ENCODE measurements at regions not wholly inside any gene's neighbourhood (a gene's known extent, or its start where the extent isn't known, plus 50 kb on each side); places are given as distances from the start of the nearest gene placed in this dataset.
A peak's percentile ranks its signal among the peaks of the same experiment; 100 is the strongest.

GRCh38 chr11:134753771-134754520 is 341.9 kb upstream of the B3GAT1 start:
- no peaks in the 10 kb centered on the region for H3K4me1 ChIP-seq (replicated peaks in 1 of 2)
- H3K27ac ChIP-seq = no peak overlapping the region
- no peak overlapping the region for H3K4me3 ChIP-seq
- 60 to 83% (median 69%) methylated on average over 10 to 16 of the region's 16 CpGs for WGBS, 4 donors
- no peaks in the 10 kb centered on the region for H3K36me3 ChIP-seq (replicated peaks in 1 of 2)
- TF ChIP-seq POLR2A (IDR thresholded peaks at IDR 0.05) = no peak
- TF ChIP-seq CTCF (IDR thresholded peaks at IDR 0.05) = no peak
- H3K27me3 ChIP-seq = no peaks in the 10 kb centered on the region
- H3K9me3 ChIP-seq (replicated peaks in 1 of 3) = no peaks in the 10 kb centered on the region
- intact Hi-C loops (cut with DNase I) = no loop called here
- peak in 1 of 7 donors; percentile 5 for DNase-seq

- intact Hi-C loops (cut with DNase I) = no loop called here
- no peaks in the 10 kb centered on the region for H3K4me1 ChIP-seq (replicated peaks in 1 of 2)
- no peaks in the 10 kb centered on the region for H3K9me3 ChIP-seq (replicated peaks in 1 of 3)
- DNase-seq = peak in 1 of 7 donors; percentile 8
- no peaks in the 10 kb centered on the region for H3K27me3 ChIP-seq
- H3K36me3 ChIP-seq (replicated peaks in 1 of 2) = no peaks in the 10 kb centered on the region
- H3K27ac ChIP-seq = no peak overlapping the region
- H3K4me3 ChIP-seq = no peak overlapping the region
- 74 to 88% (median 80%) methylated on average over 11 to 13 of the region's 13 CpGs for WGBS, 4 donors
- TF ChIP-seq POLR2A (IDR thresholded peaks at IDR 0.05) (no peak), CTCF (IDR thresholded peaks at IDR 0.05) (no peak)
These were observed 341.1 kb upstream of the B3GAT1 start for GRCh38 chr11:134752964-134753770.

DNA sequence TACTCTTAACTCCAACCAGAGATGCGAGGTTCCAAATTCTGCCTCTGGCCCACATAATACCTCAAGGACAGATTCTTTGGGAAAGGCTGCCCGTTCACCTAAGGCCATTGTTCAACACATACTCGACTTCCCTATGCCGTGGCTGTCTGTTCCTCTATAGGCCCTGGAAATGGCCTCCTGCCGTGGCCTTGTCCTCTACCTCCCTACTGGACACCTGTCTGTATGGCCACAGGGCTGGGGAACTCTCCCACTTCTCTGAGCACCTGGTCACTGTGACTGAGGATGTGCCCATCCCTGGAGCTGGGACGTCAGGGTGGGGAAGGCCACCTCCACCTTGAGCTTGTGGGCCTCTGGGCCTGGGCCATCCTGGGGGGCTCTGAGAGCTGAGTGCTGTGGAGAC is 340.5 kb upstream of the B3GAT1 start:
- peak in 2 of 7 donors; percentile 9 to 39 for DNase-seq
- Histone ChIP-seq H3K4me1 (replicated peaks in 1 of 2) (no peaks in the 10 kb centered on the region), H3K4me3 (no peak overlapping the region), H3K27me3 (no peaks in the 10 kb centered on the region), H3K36me3 (replicated peaks in 1 of 2) (no peaks in the 10 kb centered on the region), H3K9me3 (replicated peaks in 1 of 3) (no peaks in the 10 kb centered on the region), H3K27ac (no peak overlapping the region)
- 73 to 88% (median 81%) methylated on average over 6 of the region's 6 CpGs for WGBS, 4 donors
- intact Hi-C loops (cut with DNase I) = no loop called here
- TF ChIP-seq CTCF (IDR thresholded peaks at IDR 0.05) = no peak
- no peak for TF ChIP-seq POLR2A (IDR thresholded peaks at IDR 0.05)

DNA sequence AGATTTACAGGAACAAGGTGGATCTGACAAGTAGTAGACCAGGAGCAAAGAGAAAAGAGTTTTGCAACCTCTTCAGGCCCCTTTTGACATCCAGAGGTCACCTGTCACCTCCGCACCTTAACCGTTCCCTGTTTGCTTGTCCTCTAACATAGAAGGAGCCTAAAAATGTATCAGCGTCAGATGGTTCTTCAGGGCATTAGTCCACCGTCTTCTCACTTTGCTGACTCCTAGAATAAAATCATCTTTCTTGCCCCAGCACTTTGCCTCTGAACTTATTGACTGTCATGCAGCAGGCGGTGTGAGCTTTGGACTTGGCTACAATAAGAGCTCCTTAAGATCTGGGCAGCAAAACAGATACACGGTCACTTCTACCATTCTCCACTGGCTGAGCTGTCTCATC is 339.7 kb upstream of the B3GAT1 start:
- Histone ChIP-seq H3K36me3 (replicated peaks in 1 of 2) (no peaks in the 10 kb centered on the region), H3K27ac (no peak overlapping the region), H3K27me3 (no peaks in the 10 kb centered on the region), H3K9me3 (replicated peaks in 1 of 3) (no peaks in the 10 kb centered on the region), H3K4me3 (no peak overlapping the region), H3K4me1 (replicated peaks in 1 of 2) (no peaks in the 10 kb centered on the region)
- no peak for DNase-seq
- WGBS, 4 donors = 88 to 92% (median 91%) methylated on average over 6 of the region's 6 CpGs
- intact Hi-C loops (cut with DNase I) = no loop called here
- TF ChIP-seq CTCF (IDR thresholded peaks at IDR 0.05) (no peak), POLR2A (IDR thresholded peaks at IDR 0.05) (no peak)

Data from adrenal gland (tissue), 9 donors.